Muscle of arm (tissue), 1 donor: ENCODE measurements at regions not wholly inside any gene's neighbourhood (a gene's known extent, or its start where the extent isn't known, plus 50 kb on each side); places are given as distances from the start of the nearest gene placed in this dataset.

Experiments
- DNase-seq: peaks from one replicate; pipeline ENCODE4 v3.0.0-alpha.2; 2013

DNA sequence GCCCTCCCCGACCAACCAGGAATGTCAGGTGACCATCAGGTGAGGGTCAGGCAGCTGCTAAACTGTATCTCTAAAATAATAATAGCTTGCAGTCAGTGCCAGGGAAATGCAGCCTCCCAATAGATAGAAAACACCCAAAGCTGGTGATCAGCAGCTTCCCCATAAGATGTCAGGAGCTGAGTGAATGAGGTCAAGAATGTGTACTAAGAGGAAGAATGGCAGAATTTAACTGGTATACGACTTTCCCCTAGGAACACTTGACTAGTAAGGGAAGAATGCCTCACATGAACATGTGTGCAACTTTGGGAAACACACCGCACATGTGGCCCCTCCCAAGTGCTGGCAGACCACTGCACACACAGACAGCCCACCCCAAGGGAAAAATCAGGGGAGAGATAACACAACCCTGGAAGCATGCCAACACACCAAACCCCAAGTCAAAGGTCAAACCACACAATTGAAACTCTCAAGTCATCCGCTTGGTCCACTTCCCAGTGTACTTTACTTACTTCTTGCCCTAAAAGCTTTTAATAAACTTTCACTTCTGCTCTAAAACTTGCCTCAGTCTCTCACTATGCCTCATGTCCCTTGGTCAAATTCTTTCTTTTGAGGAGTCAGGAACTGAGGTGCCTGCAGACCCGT, 806.5 kb downstream of the OTOL1 start:
- no peak for DNase-seq

DNA sequence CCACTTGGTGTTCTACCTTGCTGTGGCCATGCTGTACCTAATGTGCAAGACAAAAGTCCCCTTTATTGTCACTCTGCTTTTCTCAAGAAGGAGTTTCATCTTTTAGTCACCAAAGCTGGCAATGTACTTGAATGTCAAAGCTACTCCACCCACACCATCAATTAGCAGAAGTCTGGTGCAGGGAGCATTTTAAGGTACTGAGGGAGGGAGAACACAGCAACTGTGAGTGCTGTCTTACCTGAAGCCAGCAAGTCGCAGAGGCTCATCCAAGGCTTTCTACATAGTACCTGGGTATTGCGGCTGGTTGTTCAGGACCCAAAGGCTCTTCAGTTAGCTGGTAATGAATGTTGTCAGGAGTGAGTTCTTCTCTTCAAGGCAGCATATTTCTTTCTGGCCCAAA, 820.4 kb downstream of the OTOL1 start:
- DNase-seq: no peak

DNA sequence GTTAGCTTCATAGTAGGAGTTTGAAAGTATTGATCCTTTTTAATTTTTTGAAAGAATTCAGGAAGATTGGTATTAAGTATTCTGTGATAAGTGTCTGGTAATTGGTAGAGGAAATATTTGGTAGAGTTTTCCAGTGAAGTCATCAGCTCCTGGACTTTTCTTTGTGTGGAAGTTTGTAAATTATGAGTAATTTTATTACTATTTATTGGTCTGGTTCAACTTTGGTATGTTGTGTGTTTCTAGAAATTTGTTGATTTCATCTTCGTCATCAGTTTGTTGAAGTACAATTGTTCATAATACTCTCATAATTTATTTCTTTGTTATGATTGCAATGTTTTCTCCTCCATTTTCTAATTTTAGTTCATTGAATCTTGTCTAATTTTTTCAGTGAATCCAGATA, 832.0 kb downstream of the OTOL1 start:
- no peak for DNase-seq

DNA sequence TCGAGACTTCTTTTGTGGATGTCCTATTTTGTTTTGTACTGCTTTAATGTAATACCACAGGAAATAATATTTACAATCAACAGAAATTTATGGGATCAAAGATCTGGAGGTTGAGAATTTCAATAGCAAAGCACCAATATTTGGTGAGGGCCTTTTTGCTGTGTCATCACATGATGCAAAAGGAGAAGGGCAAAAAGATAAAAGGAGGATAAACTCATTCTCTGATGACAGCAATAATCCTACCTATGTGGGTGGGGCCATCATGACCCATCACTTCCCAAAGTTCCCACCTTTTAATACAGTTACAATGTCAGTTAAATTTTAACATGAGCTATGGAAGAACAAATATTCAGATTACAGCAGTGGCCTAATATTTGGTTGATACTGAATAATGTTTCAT, 832.9 kb downstream of the OTOL1 start:
- DNase-seq: no peak

DNA sequence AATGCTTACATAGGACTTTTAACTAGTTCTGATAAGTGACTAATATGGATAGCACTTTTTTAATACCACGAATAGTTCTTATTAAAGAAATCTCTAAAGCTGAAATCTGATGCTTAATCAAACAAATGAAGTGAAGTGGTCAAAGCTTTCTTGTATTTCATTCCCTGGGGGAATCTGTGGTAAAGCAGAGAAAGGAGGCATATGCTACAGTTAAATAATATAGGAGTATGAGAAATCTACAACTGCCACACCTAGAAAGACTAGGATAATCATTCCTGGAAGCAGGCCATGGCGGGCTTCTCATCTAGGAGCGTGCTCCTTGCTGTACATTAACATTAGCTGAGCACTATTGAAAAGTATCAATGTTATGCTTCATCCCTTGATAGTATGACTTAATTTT, 835.7 kb downstream of the OTOL1 start:
- DNase-seq: no peak

DNA sequence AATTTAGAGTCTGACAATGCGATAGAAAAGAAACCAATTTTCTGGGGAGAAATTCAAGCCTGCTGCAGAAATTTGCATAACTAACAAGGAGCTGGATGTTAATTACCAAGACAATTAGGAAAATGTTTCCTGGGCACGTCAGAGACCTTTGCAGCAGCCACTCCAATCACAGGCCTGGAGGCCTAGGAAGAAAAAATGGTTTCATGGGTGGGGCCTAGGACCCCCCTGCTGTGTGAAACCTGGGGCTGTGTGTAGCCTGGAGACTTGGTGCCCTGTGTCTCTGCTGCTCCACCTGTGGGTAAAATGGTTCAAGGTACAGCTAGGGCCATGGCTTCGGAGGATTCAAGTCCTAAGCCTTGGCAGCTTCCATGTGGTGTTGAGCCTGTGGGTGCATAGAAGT, 837.9 kb downstream of the OTOL1 start:
- DNase-seq: no peak

DNA sequence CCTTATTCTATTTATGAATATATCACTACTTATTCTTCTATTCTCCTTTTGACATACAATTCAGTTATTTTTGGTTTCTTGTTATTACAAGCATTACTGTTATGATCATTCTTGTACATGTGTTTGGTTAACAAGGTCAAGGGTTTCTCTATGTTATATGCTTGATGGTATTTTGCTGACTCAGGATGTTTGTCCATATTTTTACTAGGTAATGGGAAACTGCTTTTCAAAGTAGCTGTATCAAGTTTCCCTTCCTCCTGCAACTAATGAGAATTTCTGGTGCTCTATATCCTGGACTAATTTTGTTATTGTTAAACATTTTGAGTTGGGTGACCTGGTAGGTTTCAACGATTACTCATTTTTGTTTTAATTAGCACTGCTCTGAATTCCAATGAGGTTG, 841.0 kb downstream of the OTOL1 start:
- DNase-seq: no peak

DNA sequence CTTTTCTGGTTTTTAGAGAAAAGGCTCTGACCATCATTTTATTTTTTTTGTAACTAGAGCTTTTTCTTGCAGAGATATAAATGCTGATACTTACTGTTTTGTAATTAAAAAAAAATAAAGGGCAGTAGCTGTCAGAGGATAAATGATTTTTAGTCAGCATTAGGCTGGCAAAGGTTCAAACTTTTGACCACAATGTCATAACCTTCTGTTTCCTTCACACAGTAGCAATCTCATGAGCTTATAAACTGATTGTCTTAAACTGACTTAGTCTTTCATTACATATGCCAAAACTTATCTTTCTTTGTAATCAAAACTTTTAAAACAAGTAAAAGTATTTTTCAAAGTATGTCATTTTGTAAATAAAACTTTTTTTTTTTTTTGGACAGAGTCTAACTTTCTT, 841.9 kb downstream of the OTOL1 start:
- DNase-seq: no peak

DNA sequence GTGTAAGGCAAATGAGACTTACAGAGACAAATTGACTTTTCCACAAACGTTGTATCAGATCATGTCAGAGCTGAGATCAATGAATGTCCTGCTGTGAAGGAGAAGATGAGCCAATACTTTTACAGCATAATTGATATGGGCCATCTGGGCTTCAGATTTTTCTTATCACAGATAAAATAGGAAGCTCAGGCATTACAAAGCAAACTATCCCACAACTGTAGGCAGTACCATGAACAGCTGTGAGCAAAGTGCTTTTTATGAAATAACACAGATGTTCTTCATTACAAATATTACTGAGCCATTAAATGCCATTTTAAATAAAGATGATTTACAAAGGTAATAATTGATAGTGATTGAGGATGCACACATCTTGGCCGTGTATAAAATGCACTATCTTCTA, 852.3 kb downstream of the OTOL1 start:
- no peak for DNase-seq

DNA sequence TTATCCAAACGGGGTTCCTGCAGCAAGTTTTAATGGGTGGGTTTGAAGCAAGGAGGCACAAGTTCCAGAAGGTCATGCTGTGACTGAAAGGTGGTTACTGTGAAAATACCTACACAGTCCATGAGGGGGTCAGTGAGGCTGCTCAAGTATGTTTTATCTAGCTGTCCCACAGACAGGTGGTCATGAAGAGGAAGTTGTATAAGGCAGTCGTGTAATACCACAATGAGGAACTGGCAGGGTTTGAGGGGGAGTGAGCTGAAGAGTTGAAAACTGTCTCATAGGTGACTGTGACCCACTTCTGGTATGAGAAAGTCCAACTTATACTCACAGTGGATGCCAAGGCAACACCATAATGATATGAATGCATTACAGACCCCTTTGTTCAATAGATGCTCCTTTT, 856.8 kb downstream of the OTOL1 start:
- DNase-seq: no peak

DNA sequence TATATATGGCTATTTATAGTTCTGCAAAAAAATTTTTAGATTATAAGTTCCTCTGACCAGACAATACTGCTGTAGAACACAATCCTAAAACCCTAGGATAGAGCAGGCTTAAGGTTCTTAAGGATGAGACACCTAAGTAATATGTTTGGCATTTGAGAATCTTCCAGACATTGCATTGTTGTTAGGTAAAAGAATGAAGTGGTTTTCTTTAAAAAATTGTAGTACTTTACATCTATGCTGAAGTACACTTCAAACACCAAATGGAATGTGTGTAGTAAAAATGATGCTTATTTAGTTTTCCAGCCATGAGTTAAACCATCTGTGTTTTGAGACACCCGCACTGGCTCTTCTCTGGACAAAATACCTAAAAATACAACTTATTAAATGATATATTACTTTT, 857.7 kb downstream of the OTOL1 start:
- DNase-seq: no peak

DNA sequence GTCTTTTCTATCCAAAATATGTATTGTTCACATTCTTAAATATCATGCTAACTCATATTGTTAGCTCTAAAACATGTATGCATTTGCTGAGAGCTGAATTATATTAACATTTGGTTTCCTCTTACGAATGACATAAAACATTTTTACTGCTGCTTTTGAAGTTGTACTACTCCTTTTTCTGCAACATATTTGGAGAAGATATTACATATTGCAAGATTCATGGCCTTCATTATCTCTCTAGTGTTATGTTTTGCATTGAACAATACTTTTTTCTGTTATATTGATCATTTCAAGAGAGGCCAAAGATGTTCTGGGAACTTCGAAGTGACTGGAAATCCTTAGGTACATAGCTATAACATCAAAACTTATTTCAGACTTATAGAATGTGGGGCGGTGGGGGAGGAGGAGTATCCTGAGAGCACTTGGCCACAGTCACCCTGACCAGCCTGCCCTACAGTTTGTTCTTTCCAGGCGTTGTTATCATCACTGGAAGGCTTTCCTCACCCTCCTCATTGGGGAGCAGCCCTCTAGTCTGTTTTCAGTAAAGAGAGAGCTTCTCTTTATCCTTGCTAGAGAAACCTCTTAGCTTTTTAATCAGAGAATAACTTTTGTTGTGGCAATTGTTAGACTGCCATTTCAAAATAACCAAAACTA, 868.6 kb downstream of the OTOL1 start:
- DNase-seq: no peak

DNA sequence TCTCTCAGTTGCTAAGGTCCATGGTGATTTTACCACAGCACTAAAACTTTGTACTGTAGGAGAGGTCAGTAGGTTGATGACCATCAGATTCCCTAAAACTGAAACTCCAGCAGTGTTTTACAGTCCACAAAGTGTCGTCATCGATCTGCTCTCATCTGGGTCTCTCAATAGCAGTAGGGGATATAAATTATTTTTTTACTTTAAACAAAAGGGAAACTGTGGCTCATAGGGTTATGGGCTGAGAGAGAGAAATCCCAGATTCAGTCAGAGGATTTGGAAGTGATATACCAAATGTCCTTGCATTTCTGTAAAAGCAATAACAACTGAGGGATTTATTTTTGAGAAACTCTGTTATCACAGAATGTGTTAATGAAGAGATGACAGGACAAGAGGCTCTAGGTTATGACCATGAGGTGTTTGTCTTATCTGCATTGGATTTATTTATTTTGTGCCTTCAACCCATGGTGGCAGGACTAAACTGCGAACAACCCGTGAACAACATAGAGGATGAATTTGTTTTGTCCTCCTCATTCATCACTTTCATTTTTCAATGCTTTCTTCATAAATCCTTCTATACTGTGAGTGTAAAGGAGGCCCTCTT, 869.7 kb downstream of the OTOL1 start:
- DNase-seq: no peak

DNA sequence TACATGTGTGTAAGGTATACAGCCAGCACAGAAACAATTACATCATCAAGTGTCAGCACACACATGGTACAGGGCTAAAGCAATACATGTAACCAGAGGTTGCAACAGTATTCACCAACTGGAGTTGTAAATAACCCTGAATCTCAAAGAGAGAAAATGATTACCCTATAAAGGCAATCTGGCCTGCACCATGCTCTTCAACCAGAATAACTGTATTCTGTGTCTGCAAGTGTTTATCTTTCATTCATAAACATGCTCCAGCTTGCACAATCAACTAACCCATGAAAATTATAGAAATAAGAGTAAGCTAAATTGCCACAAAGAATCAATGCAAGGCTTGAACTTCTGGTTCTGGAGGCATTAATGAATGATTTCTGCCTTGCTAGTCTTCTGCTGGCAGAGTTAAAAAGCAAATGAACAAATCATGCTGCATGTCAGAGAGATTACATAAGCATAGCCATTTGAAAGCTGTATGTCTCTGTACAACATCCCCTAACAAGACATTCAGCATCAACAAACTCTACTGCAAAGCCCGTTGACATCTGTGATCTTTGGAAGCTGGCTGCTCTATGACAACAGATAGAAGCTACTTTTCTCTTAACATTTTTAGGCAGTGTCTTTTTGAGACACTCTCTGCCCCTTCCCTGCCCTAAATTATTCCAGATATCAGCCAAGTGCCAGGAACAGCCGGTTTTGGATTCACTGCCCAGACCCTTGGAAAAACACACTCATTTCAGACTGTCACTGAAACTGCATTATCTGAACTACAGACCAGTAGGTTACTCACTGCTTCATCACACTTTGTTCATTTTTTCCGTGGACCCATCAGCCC, 871.0 kb downstream of the OTOL1 start:
- no peak for DNase-seq

DNA sequence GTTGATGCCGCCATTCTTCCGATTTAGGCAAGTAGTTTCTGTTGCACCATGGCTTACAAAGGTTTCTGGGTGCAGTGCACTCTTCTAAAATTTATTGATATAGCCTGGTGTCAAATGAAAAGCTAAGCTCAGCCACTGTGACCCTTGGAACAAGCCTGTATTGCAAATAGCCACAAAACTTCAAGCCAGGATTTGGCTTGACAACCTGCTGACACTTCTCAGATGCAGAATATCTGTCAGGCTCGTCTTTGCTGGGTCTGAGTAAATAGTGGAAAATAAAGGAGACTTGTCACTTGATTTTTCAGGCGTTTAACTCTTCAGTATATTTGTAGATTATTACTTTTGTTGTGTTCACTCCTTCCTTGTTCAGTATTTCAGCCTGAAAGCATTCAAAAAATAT, 871.8 kb downstream of the OTOL1 start:
- no peak for DNase-seq

DNA sequence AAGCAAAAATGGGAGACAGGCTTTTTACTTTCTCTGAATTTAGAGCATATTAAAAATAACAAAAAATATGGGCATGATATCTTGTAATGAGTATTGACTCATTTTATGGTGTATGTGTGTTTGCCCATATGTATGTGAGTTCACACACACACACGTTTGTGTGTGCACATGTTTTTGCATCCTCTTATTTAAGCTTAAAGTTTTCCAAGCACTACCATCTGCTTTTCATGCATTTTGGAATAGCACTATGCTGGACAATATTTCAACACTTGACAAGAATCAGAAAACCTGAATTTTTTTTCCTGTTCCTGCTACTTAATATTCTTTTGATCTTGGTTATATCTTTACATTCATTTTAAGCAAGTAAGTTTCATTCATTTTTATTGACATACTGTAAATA, 872.7 kb downstream of the OTOL1 start:
- DNase-seq: no peak

DNA sequence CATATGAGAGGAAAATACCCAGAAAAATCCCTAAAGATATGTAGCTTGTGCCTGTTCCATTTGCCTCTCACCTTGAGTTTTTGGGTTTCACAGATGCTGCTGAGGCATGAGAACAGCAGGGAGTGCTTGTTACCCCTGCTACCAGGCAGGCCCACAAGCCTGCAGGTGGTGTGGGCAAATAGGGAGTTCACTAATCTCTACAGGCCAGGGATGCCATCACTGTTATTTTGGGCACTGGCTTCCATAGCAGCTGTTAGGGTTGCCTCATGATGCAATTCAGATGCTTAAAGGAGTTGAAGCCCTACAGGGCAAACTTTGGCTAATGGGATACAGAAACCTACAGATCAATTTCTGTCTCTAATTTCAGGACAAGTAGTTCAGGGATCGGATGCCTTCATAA, 873.5 kb downstream of the OTOL1 start:
- DNase-seq: no peak

DNA sequence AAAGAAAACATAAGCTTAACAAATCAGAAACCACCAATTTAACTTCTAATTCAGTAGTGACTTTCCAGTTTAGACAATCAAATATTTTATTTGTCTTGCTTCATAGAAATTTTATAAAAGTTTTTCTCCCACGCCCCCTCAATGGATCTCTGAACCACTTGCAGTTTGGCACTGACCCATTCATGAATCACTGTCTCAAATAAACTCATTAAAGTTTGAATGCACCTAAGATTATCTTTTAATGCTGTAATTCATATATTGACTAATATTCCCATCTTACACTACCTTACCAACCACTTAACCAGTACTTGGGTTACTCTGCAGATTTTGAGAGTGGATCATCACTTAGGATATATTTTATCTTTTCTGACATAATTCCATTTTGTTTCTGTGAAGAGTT, 880.2 kb downstream of the OTOL1 start:
- DNase-seq: no peak

DNA sequence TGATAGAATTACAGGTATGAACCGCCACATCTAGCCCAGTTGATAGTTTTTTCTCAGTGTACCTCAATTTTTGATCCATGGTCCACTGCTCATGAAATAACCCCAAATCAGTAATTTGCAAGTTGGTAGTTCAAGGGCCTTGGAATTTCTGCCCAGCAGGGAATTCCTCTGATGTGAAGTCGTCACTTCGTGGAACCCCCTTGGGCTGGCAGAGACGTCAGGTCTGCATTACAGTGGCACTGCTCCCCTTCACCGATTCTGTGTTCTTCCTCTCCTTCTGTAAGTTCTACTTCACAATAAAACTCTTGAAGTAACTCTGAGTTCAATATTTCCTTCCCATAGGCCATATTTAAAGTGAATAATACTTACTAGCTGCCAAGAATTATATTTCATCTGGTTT, 881.0 kb downstream of the OTOL1 start:
- DNase-seq: no peak

DNA sequence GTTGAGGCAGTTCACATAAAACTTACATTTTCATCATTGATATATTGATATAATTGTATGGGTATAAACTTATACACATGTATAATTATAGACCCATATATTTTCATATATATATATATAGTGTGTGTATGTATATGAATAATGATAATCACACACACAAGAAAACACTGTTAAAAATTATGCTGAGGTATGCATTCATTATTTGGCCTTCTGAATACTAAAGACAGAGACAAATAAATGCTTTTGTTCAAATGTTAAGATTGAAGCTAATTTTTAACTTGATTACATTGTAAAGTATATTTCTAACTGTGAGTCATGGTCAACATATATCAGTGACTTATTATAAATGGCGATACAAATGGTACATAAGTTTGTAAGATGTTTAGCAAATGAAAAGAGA, 888.8 kb downstream of the OTOL1 start:
- no peak for DNase-seq

DNA sequence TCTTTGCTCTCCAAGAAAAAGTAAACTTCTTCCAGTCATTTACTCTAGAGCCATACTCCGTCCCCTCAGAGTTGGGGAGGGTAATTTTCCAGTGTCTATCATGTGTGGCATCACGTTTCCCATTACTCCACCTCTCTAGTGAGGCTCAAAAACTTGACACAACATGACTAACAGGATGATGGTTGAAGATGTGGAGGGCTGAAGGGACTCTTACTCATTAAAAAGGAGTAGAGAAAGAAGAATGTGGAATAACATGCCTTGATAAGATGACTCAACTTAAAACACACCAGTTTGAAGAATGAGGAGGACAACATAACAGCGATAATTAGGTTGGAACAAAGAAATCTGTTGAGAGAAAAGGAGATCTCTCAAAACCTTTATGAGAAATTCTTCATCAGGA, 894.3 kb downstream of the OTOL1 start:
- DNase-seq: no peak

DNA sequence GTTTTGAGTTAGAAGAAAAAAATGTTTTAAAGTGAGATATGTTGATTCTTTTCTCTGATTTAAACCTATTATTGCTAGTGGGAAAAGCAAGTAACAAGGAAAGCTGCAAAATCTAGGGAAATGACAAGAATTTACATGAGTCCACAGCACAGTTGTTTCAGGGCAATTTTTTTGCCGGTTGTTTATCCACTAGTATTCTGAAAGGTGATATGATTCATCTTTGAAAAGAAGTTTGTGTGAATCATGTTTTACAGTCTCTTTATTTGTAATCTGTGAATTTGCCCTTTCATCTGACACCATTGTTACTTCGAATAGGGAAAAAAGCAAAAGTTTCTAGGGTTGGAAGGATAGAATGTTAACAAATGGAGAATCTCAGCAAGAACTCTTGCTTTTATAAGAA, 894.7 kb downstream of the OTOL1 start:
- DNase-seq: no peak

DNA sequence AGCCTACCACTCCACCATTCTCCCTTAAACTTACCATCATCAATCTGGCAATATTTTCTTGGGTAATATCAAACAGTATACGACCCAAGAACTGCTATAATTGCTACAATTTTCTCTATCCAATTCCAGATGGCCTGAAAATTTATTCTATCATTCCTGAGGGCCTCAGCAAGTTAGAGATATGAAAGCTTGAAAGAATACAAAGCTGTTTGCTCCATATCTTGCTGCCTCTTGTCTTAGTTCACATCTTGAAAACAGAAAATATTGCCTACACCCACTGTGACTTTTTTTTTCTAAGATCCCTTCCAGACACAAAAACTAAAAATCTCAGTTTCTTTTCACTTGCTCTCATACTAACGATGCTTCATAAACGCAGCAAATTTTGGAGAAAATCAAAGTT, 898.9 kb downstream of the OTOL1 start:
- DNase-seq: no peak
